Vagina (tissue), 2 donors: ENCODE measurements at regions not wholly inside any gene's neighbourhood (a gene's known extent, or its start where the extent isn't known, plus 50 kb on each side); places are given as distances from the start of the nearest gene placed in this dataset.

Experiments
- DNase-seq, 2 donors: peaks; one replicate each; pipeline ENCODE4 v3.0.0-alpha.2; 2017; ENCODE audit errors: extremely low spot score in 2 of 2
- H3K27ac ChIP-seq: fragments of 200-600 bp; sonication (generic); one replicate; pipeline ENCODE4 v1.5.1; 2019
- H3K27me3 ChIP-seq: fragments of 200-600 bp; sonication (generic); one replicate; pipeline ENCODE4 v1.5.1; 2019
- H3K36me3 ChIP-seq, 2 donors: fragments of 200-600 bp; sonication (generic); one replicate each; pipeline ENCODE4 v1.5.1; 2017 to 2019
- H3K4me1 ChIP-seq: fragments of 200-600 bp; sonication (generic); one replicate; pipeline ENCODE4 v1.5.1; 2019
- H3K4me3 ChIP-seq, 2 donors: fragments of 200-600 bp; sonication (generic); 1 replicate in 1 of 2; 2 replicates in 1 of 2; pipeline ENCODE4 v1.5.1; 2016 to 2019
- H3K9me3 ChIP-seq: fragments of 200-600 bp; sonication (generic); one replicate; pipeline ENCODE4 v1.5.1; 2019
- POLR2A ChIP-seq, 2 donors: fragments of 450-650 bp; IDR thresholded peaks; one replicate each; pipeline ENCODE4 v1.6.1; 2017; ENCODE audit warnings: antibody characterized with exemption in 2 of 2, mild to moderate bottlenecking in 2 of 2, moderate library complexity in 2 of 2
- POLR2AphosphoS5 ChIP-seq, 2 donors: sonication (generic); formaldehyde crosslinking; IDR thresholded peaks; one replicate each; pipeline ENCODE4 v1.9.0; 2017; ENCODE audit warnings: antibody characterized with exemption in 2 of 2, mild to moderate bottlenecking in 2 of 2, low read depth in 1 of 2; ENCODE audit not compliant: insufficient read depth in 1 of 2
- intact Hi-C: fragments of 100-400 bp; cut with DNase I; formaldehyde crosslinking; loops from one replicate; pipeline ENCODE4 v1.15.1; 2023
- TF ChIP-seq, protein P1 (sequence below), 3 experiments: fragments of 450-650 bp in 2 of 3; fragments of 200-600 bp in 1 of 3; sonication (generic) in 1 of 3; IDR thresholded peaks; one replicate each; pipeline ENCODE4 v1.5.1; 2017 to 2019; ENCODE audit warnings: antibody characterized with exemption in 3 of 3, mild to moderate bottlenecking in 2 of 3, moderate library complexity in 2 of 3

DNA sequence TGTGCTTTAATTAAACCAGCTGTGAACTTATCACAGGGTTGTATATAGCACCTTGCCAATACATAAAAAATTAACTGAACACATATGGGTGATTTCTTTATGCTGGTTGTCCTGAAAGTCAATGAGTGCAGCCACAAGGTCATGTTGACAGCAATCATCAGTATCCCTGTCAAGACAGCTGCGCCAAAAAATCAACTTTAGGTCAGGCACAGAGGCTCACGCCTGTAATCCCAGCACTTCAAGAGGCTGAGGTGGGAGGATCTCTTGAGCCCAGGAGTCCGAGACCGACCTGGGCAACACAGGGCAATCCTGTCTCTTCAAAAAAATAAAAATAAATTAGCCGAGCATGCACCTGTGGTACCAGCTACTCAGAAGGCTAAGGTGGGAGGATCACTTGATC is 707.3 kb downstream of the SI start:
- no peaks in the 10 kb centered on the region for H3K36me3 ChIP-seq
- no peaks in the 10 kb centered on the region for H3K27me3 ChIP-seq
- TF ChIP-seq, protein P1, sequence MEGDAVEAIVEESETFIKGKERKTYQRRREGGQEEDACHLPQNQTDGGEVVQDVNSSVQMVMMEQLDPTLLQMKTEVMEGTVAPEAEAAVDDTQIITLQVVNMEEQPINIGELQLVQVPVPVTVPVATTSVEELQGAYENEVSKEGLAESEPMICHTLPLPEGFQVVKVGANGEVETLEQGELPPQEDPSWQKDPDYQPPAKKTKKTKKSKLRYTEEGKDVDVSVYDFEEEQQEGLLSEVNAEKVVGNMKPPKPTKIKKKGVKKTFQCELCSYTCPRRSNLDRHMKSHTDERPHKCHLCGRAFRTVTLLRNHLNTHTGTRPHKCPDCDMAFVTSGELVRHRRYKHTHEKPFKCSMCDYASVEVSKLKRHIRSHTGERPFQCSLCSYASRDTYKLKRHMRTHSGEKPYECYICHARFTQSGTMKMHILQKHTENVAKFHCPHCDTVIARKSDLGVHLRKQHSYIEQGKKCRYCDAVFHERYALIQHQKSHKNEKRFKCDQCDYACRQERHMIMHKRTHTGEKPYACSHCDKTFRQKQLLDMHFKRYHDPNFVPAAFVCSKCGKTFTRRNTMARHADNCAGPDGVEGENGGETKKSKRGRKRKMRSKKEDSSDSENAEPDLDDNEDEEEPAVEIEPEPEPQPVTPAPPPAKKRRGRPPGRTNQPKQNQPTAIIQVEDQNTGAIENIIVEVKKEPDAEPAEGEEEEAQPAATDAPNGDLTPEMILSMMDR (IDR thresholded peaks at IDR 0.05) = no peak
- TF ChIP-seq POLR2AphosphoS5 (IDR thresholded peaks at IDR 0.05; ENCODE audit: insufficient read depth in 1 of 2, low read depth in 1 of 2) = no peak
- no peak for TF ChIP-seq POLR2A (IDR thresholded peaks at IDR 0.05)
- DNase-seq = no peak
- no peak overlapping the region for H3K27ac ChIP-seq
- no peak overlapping the region for H3K4me3 ChIP-seq
- H3K4me1 ChIP-seq = no peaks in the 10 kb centered on the region
- no peaks in the 10 kb centered on the region for H3K9me3 ChIP-seq
- intact Hi-C loops = no loop called here

DNA sequence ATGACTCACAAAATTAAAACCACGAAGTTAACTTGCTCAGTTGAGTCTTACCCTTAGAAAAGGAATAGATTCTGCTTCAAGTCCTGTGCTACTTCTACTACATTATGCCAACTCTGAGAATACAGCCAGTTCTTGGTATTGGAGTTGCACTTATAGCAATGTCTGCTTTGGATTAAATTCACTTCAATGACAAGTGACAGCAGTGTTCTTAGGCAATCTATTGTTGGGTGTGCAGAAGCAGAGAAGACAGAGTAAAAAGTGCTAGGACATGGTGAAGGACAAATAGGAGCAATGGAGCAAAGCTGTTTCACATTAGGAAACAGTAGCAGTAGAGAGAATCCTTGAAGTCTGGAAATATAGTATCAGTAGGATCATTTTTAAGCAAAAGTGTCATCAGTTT is 713.1 kb downstream of the SI start:
- H3K27ac ChIP-seq = no peak overlapping the region
- no peaks in the 10 kb centered on the region for H3K4me1 ChIP-seq
- TF ChIP-seq, protein P1 (IDR thresholded peaks at IDR 0.05) = no peak
- TF ChIP-seq POLR2A (IDR thresholded peaks at IDR 0.05) = no peak
- no peak for TF ChIP-seq POLR2AphosphoS5 (IDR thresholded peaks at IDR 0.05; ENCODE audit: insufficient read depth in 1 of 2, low read depth in 1 of 2)
- no peaks in the 10 kb centered on the region for H3K9me3 ChIP-seq
- H3K4me3 ChIP-seq = no peak overlapping the region
- no peak for DNase-seq
- intact Hi-C loops = no loop called here
- H3K27me3 ChIP-seq = no peaks in the 10 kb centered on the region
- no peaks in the 10 kb centered on the region for H3K36me3 ChIP-seq

DNA sequence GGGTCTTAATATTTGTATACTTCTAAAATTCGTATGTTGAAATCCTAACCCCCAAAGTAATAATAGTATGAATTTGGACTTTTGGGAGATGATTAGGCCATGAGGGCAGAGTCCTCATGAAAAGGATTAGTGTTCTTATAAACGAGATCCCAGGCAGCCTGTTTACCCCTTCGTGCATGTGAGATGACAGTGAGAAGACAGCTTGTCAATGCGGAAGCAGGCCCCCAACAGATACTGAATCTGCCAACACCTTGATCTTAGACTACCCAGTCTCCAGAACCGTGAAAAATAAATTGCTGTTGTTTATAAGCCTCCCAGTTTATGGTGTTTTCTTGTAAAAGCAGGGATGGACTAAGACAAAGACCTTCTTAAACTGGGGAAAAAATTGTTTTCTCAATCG is 714.2 kb downstream of the SI start:
- intact Hi-C loops = no loop called here
- H3K27me3 ChIP-seq = no peaks in the 10 kb centered on the region
- no peak for DNase-seq
- H3K4me1 ChIP-seq = no peaks in the 10 kb centered on the region
- no peaks in the 10 kb centered on the region for H3K36me3 ChIP-seq
- H3K27ac ChIP-seq = no peak overlapping the region
- no peak for TF ChIP-seq POLR2A (IDR thresholded peaks at IDR 0.05)
- H3K9me3 ChIP-seq = no peaks in the 10 kb centered on the region
- no peak overlapping the region for H3K4me3 ChIP-seq

DNA sequence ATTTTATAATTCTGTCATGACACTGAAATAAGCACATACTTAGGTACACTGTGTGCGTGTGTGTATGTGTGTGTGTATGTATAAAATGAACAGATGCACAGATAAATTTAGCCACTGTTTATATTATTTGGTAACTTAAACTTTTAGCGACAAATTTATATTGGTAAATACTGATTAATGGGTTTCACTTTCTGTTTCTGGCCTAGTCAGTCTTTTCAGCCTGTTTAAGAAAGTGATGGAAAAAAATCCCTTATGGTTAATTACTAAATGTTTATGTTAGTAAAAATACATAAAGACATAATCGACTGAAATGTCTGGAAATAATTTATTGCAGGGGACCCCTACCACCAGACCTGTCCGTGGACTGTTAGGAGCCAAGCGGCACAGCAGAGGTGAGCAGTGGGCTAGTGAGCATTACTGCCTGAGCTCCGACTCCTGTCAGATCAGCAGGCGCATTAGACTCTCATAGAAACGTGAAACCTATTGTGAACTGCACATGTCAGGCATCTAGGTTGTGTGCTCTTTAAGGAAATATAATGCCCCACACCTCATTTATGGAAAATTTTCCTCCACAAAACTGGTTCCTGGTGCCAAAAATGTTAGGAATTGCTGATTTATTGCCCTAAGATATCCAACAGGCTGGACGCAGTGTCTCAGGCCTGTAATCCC is 717.4 kb downstream of the SI start:
- H3K27ac ChIP-seq = no peak overlapping the region
- no peaks in the 10 kb centered on the region for H3K27me3 ChIP-seq
- no peaks in the 10 kb centered on the region for H3K4me1 ChIP-seq
- intact Hi-C loops = no loop called here
- no peak overlapping the region for H3K4me3 ChIP-seq
- TF ChIP-seq POLR2A (IDR thresholded peaks at IDR 0.05) (no peak), POLR2AphosphoS5 (IDR thresholded peaks at IDR 0.05; ENCODE audit: insufficient read depth in 1 of 2, low read depth in 1 of 2) (no peak)
- TF ChIP-seq, protein P1 (IDR thresholded peaks at IDR 0.05) = no peak
- no peaks in the 10 kb centered on the region for H3K9me3 ChIP-seq
- DNase-seq = no peak
- H3K36me3 ChIP-seq = no peaks in the 10 kb centered on the region

DNA sequence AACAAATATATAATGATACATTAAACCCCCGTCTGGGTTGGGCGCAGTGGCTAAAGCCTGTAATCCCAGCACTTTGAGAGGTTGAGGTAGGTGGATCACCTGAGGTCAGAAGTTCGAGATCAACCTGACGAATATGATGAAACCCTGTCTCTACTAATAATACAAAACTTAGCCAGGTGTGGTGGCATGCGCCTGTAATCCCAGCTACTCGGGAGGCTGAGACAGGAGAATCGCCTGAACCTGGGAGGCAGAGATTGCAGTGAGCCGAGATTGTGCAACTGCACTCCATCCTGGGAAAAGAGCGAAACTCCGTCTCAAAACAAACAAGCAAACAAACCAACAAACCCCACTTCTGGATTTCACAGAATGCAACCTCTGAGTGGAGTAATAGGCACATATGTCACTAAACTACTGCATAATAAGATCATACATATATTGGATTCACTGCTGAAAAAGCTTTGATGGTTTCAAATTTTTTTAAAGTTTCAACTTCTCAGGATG is 718.2 kb downstream of the SI start:
- Histone ChIP-seq H3K9me3 (no peaks in the 10 kb centered on the region), H3K4me1 (no peaks in the 10 kb centered on the region), H3K27ac (no peak overlapping the region), H3K27me3 (no peaks in the 10 kb centered on the region), H3K36me3 (no peaks in the 10 kb centered on the region), H3K4me3 (no peak overlapping the region)
- TF ChIP-seq, protein P1 (IDR thresholded peaks at IDR 0.05) = no peak
- no peak for TF ChIP-seq POLR2A (IDR thresholded peaks at IDR 0.05)
- TF ChIP-seq POLR2AphosphoS5 (IDR thresholded peaks at IDR 0.05; ENCODE audit: insufficient read depth in 1 of 2, low read depth in 1 of 2) = no peak
- intact Hi-C loops = no loop called here
- no peak for DNase-seq
